Activated T-helper 2 cell treated with anti-CD3 and anti-CD28 coated beads, Interferon-gamma antibody, Interleukin-2, Interleukin-4, amounts not matched to agents 10 μg/mL and 5 μg/mL and 100 μg/mL, durations not matched to agents 14 hours and 24 hours and 36 hours (primary cell): ENCODE measurements at regions not wholly inside any gene's neighbourhood (a gene's known extent, or its start where the extent isn't known, plus 50 kb on each side); places are given as distances from the start of the nearest gene placed in this dataset.

Experiments used
- DNase-seq: peaks from one replicate; pipeline ENCODE4 v3.0.0; 2021; ENCODE audit warnings: low spot score
- H3K27ac Mint-ChIP-seq: one replicate; pipeline ENCODE4 v1.8.0; 2021; ENCODE audit warnings: mixed read lengths
- H3K27me3 Mint-ChIP-seq: one replicate; pipeline ENCODE4 v1.8.0; 2021; ENCODE audit warnings: low read depth, mixed read lengths
- H3K36me3 Mint-ChIP-seq: one replicate; pipeline ENCODE4 v1.8.0; 2021; ENCODE audit warnings: low read depth, mixed read lengths
- H3K4me1 Mint-ChIP-seq: one replicate; pipeline ENCODE4 v1.8.0; 2021; ENCODE audit warnings: low read depth, mixed read lengths
- H3K4me3 Mint-ChIP-seq: one replicate; pipeline ENCODE4 v1.8.0; 2021; ENCODE audit warnings: low read depth, mild to moderate bottlenecking, moderate library complexity, mixed read lengths
- H3K9me3 Mint-ChIP-seq: one replicate; pipeline ENCODE4 v1.8.0; 2021; ENCODE audit warnings: mixed read lengths
- intact Hi-C: fragments of 100-400 bp; cut with micrococcal nuclease; formaldehyde crosslinking; loops from one replicate; pipeline ENCODE4 v1.15.1; 2023

DNA sequence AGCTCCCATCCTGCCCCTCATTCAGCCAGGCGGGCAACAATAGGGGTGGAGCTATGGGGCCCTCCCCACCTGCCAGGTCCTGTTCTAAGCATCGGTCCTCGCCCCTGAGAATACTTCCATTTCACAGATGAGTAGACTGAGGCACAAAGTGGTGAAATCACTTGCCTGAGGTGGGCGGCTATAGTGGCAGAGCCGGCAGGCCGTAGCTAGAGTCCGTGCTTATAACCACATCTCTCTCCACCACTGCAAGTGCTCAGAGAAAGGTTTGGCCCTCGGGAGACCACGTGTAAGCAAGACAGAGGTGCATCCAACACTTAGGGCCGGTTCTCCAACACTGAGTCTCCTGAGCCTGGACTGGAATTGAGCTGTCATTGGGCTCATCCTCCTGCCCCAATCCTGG lies 145.8 kb upstream of the UNC5B start:
- no peak overlapping the region for H3K27ac Mint-ChIP-seq
- no peak for DNase-seq
- H3K4me3 Mint-ChIP-seq, result no peak overlapping the region
- intact Hi-C loops, result no loop called here
- H3K36me3 Mint-ChIP-seq, result no peaks in the 10 kb centered on the region
- no peaks in the 10 kb centered on the region for H3K4me1 Mint-ChIP-seq
- H3K9me3 Mint-ChIP-seq, result no peaks in the 10 kb centered on the region
- no peaks in the 10 kb centered on the region for H3K27me3 Mint-ChIP-seq

- no peak overlapping the region for H3K4me3 Mint-ChIP-seq
- no peak for DNase-seq
- H3K4me1 Mint-ChIP-seq, result no peaks in the 10 kb centered on the region
- H3K9me3 Mint-ChIP-seq, result no peaks in the 10 kb centered on the region
- H3K36me3 Mint-ChIP-seq, result no peaks in the 10 kb centered on the region
- no peaks in the 10 kb centered on the region for H3K27me3 Mint-ChIP-seq
- H3K27ac Mint-ChIP-seq, result no peak overlapping the region
- intact Hi-C loops, result no loop called here
Observed at GRCh38 chr10:71067098-71067740, 145.2 kb upstream of the UNC5B start.

DNA sequence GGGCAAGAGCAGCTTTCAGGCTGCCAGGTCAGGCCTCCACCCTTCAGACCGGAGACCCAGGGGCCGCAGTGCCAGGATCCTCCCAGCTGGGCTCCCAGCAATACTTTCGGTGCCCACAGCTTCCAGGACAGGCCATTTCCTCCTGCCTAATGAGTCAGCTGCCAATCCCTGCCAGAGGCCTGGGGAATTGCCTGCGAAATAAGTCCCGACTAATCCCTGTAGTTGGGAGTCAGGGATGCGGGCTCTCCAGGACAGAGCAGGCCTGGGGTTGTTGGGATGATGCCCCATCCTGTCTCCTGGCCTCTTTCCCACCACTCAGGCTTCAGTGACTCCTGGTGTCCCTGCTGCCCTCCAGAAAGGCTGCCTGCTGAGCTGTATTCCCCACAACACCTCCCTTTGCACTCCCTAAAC lies 143.5 kb upstream of the UNC5B start:
- no peaks in the 10 kb centered on the region for H3K36me3 Mint-ChIP-seq

DNA sequence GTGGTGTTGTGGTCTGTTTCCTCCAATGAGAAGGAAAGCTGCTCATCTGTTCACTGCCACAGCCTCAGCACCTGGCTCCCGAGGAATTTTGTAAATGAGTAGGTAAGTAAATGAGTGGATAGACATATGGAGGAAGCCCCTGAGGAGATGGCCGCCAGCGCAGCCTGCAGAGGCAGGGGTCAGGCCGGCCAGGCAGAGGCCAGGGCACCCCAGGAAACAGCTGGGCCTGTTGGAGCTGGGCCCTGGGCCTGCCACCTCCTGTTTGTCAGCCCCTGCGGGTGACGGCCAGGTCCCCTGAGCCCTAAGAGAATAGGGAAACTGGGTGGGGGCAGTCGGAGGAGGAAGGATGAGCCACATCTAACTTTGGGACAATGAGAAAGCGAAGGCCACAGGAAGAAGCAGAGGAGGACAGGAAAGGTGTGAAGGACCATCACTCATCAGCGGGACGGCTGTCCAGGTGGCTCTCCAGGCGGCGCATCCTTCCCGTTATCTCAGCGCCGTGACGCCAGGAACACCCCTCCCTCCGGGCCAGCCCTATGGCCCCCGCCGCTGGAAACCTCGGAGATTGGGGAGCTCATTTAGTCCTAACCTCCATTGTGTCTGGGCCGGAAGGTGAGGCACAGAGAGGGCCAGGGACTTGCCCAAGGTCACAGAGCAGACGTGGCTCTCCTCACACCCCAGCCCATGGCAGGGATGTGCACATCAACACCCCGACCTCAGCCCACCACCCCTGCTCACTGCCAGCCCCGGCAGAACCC lies 142.3 kb upstream of the UNC5B start:
- no peaks in the 10 kb centered on the region for H3K36me3 Mint-ChIP-seq
- H3K4me3 Mint-ChIP-seq, result no peak overlapping the region
- H3K4me1 Mint-ChIP-seq, result no peaks in the 10 kb centered on the region
- no peaks in the 10 kb centered on the region for H3K27me3 Mint-ChIP-seq
- intact Hi-C loops, result no loop called here
- DNase-seq, result no peak
- H3K27ac Mint-ChIP-seq, result no peak overlapping the region
- no peaks in the 10 kb centered on the region for H3K9me3 Mint-ChIP-seq

More for the DNA sequence above, 143.5 kb upstream of the UNC5B start:
- H3K4me3 Mint-ChIP-seq, result no peak overlapping the region
- no peaks in the 10 kb centered on the region for H3K27me3 Mint-ChIP-seq
- H3K9me3 Mint-ChIP-seq, result no peaks in the 10 kb centered on the region
- intact Hi-C loops, result no loop called here
- DNase-seq, result no peak
- H3K27ac Mint-ChIP-seq, result no peak overlapping the region
- H3K4me1 Mint-ChIP-seq, result no peaks in the 10 kb centered on the region

- intact Hi-C loops, result no loop called here
- Mint-ChIP-seq H3K4me1 (no peaks in the 10 kb centered on the region), H3K4me3 (no peak overlapping the region)
Observed at GRCh38 chr10:71070741-71071140, 141.6 kb upstream of the UNC5B start.

GRCh38 chr10:71072131-71072822 lies 140.1 kb upstream of the UNC5B start:
- Mint-ChIP-seq H3K4me1 (no peaks in the 10 kb centered on the region), H3K27ac (no peak overlapping the region), H3K4me3 (no peak overlapping the region), H3K9me3 (no peaks in the 10 kb centered on the region), H3K36me3 (no peaks in the 10 kb centered on the region), H3K27me3 (no peaks in the 10 kb centered on the region)
- intact Hi-C loops, result no loop called here
- DNase-seq, result no peak

More at GRCh38 chr10:71070741-71071140, 141.6 kb upstream of the UNC5B start:
- H3K27me3 Mint-ChIP-seq, result no peaks in the 10 kb centered on the region
- DNase-seq, result no peak
- H3K9me3 Mint-ChIP-seq, result no peaks in the 10 kb centered on the region
- no peak overlapping the region for H3K27ac Mint-ChIP-seq
- H3K36me3 Mint-ChIP-seq, result no peaks in the 10 kb centered on the region

DNA sequence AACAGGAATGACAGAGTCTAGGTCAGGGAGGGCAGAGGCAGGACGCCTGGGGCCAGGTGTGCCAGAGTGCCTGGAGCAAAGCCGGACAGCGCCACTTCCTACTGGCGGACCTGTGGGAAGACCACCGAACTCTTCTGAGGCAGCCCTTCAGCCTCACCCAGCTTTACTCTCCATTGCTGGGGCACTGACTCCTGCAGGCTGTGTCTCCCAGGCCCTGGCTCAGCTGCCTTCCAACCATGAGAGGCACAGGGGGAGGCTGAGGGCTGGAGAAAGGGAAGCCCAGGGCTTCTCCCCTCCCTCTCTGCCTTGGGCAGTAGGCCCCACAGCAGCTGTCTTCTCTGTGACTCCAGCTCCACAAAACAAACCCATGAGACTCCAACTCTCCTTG lies 139.6 kb upstream of the UNC5B start:
- H3K27ac Mint-ChIP-seq, result no peak overlapping the region
- H3K36me3 Mint-ChIP-seq, result no peaks in the 10 kb centered on the region
- no peak for DNase-seq
- H3K4me3 Mint-ChIP-seq, result no peak overlapping the region
- no peaks in the 10 kb centered on the region for H3K27me3 Mint-ChIP-seq
- H3K4me1 Mint-ChIP-seq, result no peaks in the 10 kb centered on the region
- intact Hi-C loops, result no loop called here
- no peaks in the 10 kb centered on the region for H3K9me3 Mint-ChIP-seq

GRCh38 chr10:71073451-71074175 lies 138.8 kb upstream of the UNC5B start:
- intact Hi-C loops, result no loop called here
- no peak for DNase-seq

GRCh38 chr10:71074176-71074755 lies 138.1 kb upstream of the UNC5B start:
- Mint-ChIP-seq H3K9me3 (no peaks in the 10 kb centered on the region), H3K36me3 (no peaks in the 10 kb centered on the region), H3K27me3 (no peaks in the 10 kb centered on the region), H3K4me3 (no peak overlapping the region), H3K27ac (no peak overlapping the region), H3K4me1 (no peaks in the 10 kb centered on the region)
- intact Hi-C loops, result no loop called here
- DNase-seq, result no peak

More at GRCh38 chr10:71073451-71074175, 138.8 kb upstream of the UNC5B start:
- H3K36me3 Mint-ChIP-seq, result no peaks in the 10 kb centered on the region
- no peaks in the 10 kb centered on the region for H3K27me3 Mint-ChIP-seq
- H3K4me1 Mint-ChIP-seq, result no peaks in the 10 kb centered on the region
- H3K9me3 Mint-ChIP-seq, result no peaks in the 10 kb centered on the region
- no peak overlapping the region for H3K27ac Mint-ChIP-seq
- no peak overlapping the region for H3K4me3 Mint-ChIP-seq

DNA sequence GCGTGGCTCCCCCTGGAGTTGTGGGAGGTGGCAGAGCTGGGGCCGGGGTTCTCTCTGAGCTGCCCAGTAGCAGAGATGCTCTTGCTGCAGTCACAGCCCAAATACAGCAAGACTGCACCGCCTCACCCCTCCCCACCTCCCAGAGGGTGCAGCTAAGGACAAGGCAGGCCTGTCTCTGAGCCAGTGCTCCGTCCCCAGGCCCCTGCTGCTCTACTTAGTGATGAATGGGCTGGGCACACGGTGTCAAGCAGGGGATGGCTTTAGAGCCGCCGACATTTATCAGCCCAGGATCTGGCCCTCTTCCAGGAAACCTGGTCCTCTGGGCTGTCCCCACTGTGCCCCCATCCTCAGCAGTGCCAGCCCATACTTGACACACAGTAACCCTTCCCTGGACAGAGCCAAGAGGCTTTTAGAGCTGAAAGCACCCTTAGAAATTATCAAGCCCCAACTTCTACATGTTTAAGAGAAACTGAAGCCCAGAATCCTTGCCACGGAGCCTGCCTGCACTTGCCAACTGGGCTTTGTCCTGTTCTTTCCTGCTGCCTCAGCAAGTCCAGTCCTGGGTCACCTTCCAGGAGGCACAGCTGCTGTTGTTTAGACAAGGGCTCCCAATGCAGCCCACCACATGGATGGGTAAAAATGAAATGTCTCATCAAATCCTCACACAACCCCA lies 137.1 kb upstream of the UNC5B start:
- Mint-ChIP-seq H3K27ac (no peak overlapping the region), H3K4me3 (no peak overlapping the region), H3K36me3 (no peaks in the 10 kb centered on the region), H3K4me1 (no peaks in the 10 kb centered on the region), H3K9me3 (no peaks in the 10 kb centered on the region), H3K27me3 (no peaks in the 10 kb centered on the region)
- intact Hi-C loops, result no loop called here
- DNase-seq, result no peak

GRCh38 chr10:71075759-71076472 lies 136.5 kb upstream of the UNC5B start:
- Mint-ChIP-seq H3K4me1 (no peaks in the 10 kb centered on the region), H3K27me3 (no peaks in the 10 kb centered on the region), H3K9me3 (no peaks in the 10 kb centered on the region), H3K36me3 (no peaks in the 10 kb centered on the region), H3K27ac (no peak overlapping the region), H3K4me3 (no peak overlapping the region)
- DNase-seq, result no peak
- intact Hi-C loops, result no loop called here
